ENCODE measurements at regions not wholly inside any gene's neighbourhood (a gene's known extent, or its start where the extent isn't known, plus 50 kb on each side); places are given as distances from the start of the nearest gene placed in this dataset.

GRCh38 chr5:114089259-114089658 is 272.6 kb upstream of the KCNN2 start:
- TF ChIP-seq REST (IDR thresholded peaks at IDR 0.05; ENCODE audit: unreplicated experiment) (no peak), EZH2 (IDR thresholded peaks at IDR 0.05; ENCODE audit: low read depth, unreplicated experiment) (no peak), CTCF (conservative IDR thresholded peaks at IDR 0.05; ENCODE audit: low read depth in 2 of 2) (no peak)
